ENCODE measurements at regions not wholly inside any gene's neighbourhood (a gene's known extent, or its start where the extent isn't known, plus 50 kb on each side); places are given as distances from the start of the nearest gene placed in this dataset.
"Not testable (repeated sequence)": the region's sequence is repeated elsewhere in the genome, so short reads cannot be mapped to it uniquely, and the experiment has no call there.

- not testable (repeated sequence) for DNase-seq (ENCODE audit: low read depth in 2 of 2)
Observed at GRCh38 chr16:33711616-33712015, 252.2 kb downstream of the TP53TG3F start.

- DNase-seq (ENCODE audit: low read depth in 2 of 2), result not testable (repeated sequence)
Observed at GRCh38 chr16:33712308-33712707, 252.9 kb downstream of the TP53TG3F start.

- not testable (repeated sequence) for DNase-seq (ENCODE audit: low read depth in 2 of 2)
Observed at GRCh38 chr16:33712851-33713709, 253.7 kb downstream of the TP53TG3F start.

GRCh38 chr16:33713710-33714538 is 254.5 kb downstream of the TP53TG3F start:
- not testable (repeated sequence) for DNase-seq (ENCODE audit: low read depth in 2 of 2)

- not testable (repeated sequence) for DNase-seq (ENCODE audit: low read depth in 2 of 2)
Observed at GRCh38 chr16:33731167-33731566, 271.8 kb downstream of the TP53TG3F start.

- DNase-seq (ENCODE audit: low read depth in 2 of 2), result not testable (repeated sequence)
Observed at GRCh38 chr16:33734650-33735049, 275.2 kb downstream of the TP53TG3F start.

- not testable (repeated sequence) for DNase-seq (ENCODE audit: low read depth in 2 of 2)
Observed at GRCh38 chr16:33766869-33767765, 307.7 kb downstream of the TP53TG3F start.

- DNase-seq (ENCODE audit: low read depth in 2 of 2), result not testable (repeated sequence)
Observed at GRCh38 chr16:33768710-33769109, 309.3 kb downstream of the TP53TG3F start.

GRCh38 chr16:33769180-33769846 is 309.9 kb downstream of the TP53TG3F start:
- DNase-seq (ENCODE audit: low read depth in 2 of 2), result not testable (repeated sequence)

GRCh38 chr16:33770478-33770877 is 311.1 kb downstream of the TP53TG3F start:
- not testable (repeated sequence) for DNase-seq (ENCODE audit: low read depth in 2 of 2)

GRCh38 chr16:33771211-33771610 is 311.8 kb downstream of the TP53TG3F start:
- not testable (repeated sequence) for DNase-seq (ENCODE audit: low read depth in 2 of 2)

- DNase-seq (ENCODE audit: low read depth in 2 of 2), result not testable (repeated sequence)
Observed at GRCh38 chr16:33773966-33774365, 314.6 kb downstream of the TP53TG3F start.

GRCh38 chr16:33774724-33775123 is 315.3 kb downstream of the TP53TG3F start:
- DNase-seq (ENCODE audit: low read depth in 2 of 2), result not testable (repeated sequence)

GRCh38 chr16:33816328-33816944 is 357.0 kb downstream of the TP53TG3F start:
- not testable (repeated sequence) for DNase-seq (ENCODE audit: low read depth in 2 of 2)

GRCh38 chr16:33824736-33825135 is 365.3 kb downstream of the TP53TG3F start:
- not testable (repeated sequence) for DNase-seq (ENCODE audit: low read depth in 2 of 2)

- not testable (repeated sequence) for DNase-seq (ENCODE audit: low read depth in 2 of 2)
Observed at GRCh38 chr16:33827522-33827921, 368.1 kb downstream of the TP53TG3F start.

- DNase-seq (ENCODE audit: low read depth in 2 of 2), result not testable (repeated sequence)
Observed at GRCh38 chr16:33839157-33839556, 379.7 kb downstream of the TP53TG3F start.

GRCh38 chr16:33844533-33844932 is 385.1 kb downstream of the TP53TG3F start:
- DNase-seq (ENCODE audit: low read depth in 2 of 2), result not testable (repeated sequence)
